ENCODE measurements at regions not wholly inside any gene's neighbourhood (a gene's known extent, or its start where the extent isn't known, plus 50 kb on each side); places are given as distances from the start of the nearest gene placed in this dataset.

DNA sequence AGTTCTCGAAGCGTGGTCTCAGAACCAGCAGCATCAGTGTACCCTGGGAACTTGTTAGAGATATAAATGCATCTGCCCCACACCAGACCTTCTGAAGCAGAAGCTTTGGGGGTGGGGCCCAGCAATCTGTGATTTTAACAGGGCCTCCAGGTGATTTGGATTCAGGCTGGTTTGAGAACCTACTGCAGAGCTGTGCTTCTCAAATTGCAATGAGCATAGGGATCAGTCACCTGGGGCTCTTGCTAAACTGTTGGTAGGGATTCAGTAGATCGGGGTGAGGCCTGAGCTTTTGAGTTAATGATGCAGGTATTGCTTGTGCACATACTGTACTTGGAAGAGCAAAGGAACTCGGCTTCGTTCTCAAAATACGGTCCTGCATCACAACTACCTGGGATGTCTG, 243.6 kb upstream of the PODXL start:
- no peak for DNase-seq (ENCODE audit: low read depth)
- TF ChIP-seq, protein P1, sequence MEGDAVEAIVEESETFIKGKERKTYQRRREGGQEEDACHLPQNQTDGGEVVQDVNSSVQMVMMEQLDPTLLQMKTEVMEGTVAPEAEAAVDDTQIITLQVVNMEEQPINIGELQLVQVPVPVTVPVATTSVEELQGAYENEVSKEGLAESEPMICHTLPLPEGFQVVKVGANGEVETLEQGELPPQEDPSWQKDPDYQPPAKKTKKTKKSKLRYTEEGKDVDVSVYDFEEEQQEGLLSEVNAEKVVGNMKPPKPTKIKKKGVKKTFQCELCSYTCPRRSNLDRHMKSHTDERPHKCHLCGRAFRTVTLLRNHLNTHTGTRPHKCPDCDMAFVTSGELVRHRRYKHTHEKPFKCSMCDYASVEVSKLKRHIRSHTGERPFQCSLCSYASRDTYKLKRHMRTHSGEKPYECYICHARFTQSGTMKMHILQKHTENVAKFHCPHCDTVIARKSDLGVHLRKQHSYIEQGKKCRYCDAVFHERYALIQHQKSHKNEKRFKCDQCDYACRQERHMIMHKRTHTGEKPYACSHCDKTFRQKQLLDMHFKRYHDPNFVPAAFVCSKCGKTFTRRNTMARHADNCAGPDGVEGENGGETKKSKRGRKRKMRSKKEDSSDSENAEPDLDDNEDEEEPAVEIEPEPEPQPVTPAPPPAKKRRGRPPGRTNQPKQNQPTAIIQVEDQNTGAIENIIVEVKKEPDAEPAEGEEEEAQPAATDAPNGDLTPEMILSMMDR (conservative IDR thresholded peaks at IDR 0.05; ENCODE audit: low read depth, low read length): no peak
- H3K4me3 ChIP-seq (ENCODE audit: low read length): no peak overlapping the region

DNA sequence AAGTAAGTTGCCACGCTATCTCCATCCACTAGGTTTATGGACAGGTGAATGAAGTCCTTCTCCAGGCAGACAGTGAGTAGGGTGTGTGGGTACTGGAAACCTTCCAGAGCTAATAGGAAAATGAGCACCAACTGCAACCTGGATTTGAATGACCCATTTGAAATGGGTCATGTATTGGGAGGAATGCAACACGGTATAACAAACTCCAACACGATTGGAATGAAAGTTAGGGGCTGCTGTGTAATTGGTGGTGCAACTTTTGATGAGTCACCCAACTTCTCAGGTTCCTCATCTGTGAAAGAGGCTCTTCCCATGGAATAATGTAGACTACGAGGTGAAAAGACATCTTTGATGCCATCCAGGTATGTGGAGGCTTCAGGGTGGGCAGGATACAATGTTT, 241.4 kb upstream of the PODXL start:
- H3K4me3 ChIP-seq (ENCODE audit: low read length): no peak overlapping the region
- DNase-seq (ENCODE audit: low read depth): no peak
- TF ChIP-seq, protein P1 (conservative IDR thresholded peaks at IDR 0.05; ENCODE audit: low read depth, low read length): no peak

DNA sequence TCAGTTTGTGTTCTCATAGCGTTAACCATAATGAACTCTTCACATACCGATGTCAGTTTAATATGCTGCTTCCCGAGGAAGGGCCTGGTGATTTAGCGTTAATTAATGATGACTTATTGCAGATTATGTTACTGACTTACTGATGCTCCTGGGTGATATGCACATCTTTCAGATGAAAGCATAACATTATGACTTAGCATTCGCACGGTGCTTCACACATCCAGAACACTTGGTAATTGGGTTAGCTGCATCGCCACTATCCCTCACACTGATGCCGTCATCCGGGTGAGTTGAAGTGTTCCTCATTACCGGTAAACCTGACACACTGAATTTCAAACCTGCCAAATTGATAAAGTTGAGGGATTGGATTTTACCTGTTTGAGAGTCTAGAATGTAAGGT, 239.0 kb upstream of the PODXL start:
- TF ChIP-seq, protein P1 (conservative IDR thresholded peaks at IDR 0.05; ENCODE audit: low read depth, low read length): no peak
- H3K4me3 ChIP-seq (ENCODE audit: low read length): no peak overlapping the region
- no peak for DNase-seq (ENCODE audit: low read depth)

DNA sequence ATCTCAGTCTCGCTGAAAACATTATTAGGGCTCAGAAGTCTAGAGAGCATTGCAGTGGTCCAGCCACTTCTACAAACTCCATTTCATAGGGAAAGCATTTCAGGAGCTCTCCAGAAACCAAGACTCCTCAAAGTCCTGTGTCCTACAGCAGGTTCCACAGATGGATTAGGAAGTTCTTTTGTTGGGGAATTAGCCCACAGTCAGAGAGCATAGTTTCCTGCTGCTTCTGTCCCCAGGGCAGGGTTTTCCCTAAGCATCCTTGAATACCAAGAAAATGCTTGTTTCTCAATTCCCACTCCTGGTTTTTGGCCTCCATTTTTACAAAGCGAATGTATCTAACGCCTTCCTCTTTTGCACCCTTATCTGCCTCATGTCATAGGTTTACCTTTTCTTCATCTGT, 235.9 kb upstream of the PODXL start:
- H3K4me3 ChIP-seq (ENCODE audit: low read length): no peak overlapping the region
- DNase-seq (ENCODE audit: low read depth): no peak
- TF ChIP-seq, protein P1 (conservative IDR thresholded peaks at IDR 0.05; ENCODE audit: low read depth, low read length): no peak

DNA sequence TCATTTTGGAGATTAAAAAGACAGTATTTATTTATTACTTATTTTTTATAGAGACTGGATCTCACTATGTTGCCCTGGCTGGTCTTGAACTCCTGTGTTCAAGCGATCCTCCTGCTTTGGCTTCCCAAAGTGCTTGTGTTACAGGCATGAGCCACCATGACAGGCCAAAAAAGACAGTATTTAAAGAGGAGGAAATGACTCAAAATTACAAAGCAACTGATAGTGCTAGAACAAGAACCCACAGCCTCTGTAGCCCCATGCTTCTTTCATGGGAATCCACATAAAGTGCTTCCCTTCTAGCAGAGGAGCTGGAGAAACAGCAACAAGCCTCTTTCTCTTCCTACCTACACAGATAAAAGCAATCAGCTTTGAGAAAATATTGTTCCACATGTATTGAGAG, 230.7 kb upstream of the PODXL start:
- no peak overlapping the region for H3K4me3 ChIP-seq (ENCODE audit: low read length)
- no peak for DNase-seq (ENCODE audit: low read depth)
- TF ChIP-seq, protein P1 (conservative IDR thresholded peaks at IDR 0.05; ENCODE audit: low read depth, low read length): no peak

DNA sequence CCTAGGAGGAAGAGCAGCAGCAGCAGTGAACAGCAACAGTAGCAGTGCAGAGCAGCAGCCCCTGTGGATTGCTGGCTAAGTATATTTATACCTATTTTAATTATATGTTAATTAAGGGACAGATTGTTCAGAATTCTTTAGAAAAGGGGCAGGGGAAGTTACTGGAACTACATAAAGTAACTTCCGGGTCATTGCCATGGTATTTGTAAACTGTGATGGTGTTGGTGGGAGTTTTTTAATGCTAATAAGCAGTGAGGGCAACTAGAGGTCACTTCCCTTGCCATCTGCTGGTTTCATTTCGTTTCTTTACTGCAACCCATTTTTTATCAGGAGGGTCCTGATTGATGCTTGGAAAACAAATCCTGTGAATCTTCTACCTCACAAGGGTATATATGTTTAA, 229.8 kb upstream of the PODXL start:
- TF ChIP-seq, protein P1 (conservative IDR thresholded peaks at IDR 0.05; ENCODE audit: low read depth, low read length): no peak
- H3K4me3 ChIP-seq (ENCODE audit: low read length): no peak overlapping the region
- no peak for DNase-seq (ENCODE audit: low read depth)

DNA sequence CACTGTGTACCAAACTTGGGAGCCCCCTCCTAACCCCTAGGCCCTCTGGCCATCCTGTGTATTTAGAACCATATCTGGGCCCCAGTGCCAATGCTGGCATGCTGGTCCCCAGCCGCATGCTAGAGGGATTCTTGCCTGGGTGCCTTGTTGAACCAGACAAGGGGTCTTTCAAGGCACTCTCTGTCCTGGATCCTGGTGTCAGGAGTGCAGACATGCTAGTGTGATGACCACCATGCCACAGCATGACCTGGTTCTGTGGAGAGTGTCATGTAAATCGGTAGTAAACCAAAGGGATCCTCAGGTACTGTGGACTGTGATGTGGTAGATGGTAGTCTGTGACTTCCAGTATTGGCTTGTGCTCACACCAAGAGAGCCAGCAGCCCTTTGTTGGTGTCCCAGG, 222.2 kb upstream of the PODXL start:
- DNase-seq (ENCODE audit: low read depth): no peak
- no peak overlapping the region for H3K4me3 ChIP-seq (ENCODE audit: low read length)
- TF ChIP-seq, protein P1 (conservative IDR thresholded peaks at IDR 0.05; ENCODE audit: low read depth, low read length): no peak

All from retinal pigment epithelial cell (primary cell).